MM.1S (cell line): ENCODE measurements at regions not wholly inside any gene's neighbourhood (a gene's known extent, or its start where the extent isn't known, plus 50 kb on each side); places are given as distances from the start of the nearest gene placed in this dataset.
A peak's percentile ranks its signal among the peaks of the same experiment; 100 is the strongest.

ENCODE experiments used
- DNase-seq: peaks from one replicate; pipeline ENCODE4 v3.0.0-alpha.2; 2015
- H2AFZ ChIP-seq: fragments of 300-600 bp; sonication (generic); 2 replicates; pipeline ENCODE4 v1.6.0; 2016; ENCODE audit warnings: antibody characterized with exemption, low read length
- H3F3A ChIP-seq: fragments of 300-600 bp; sonication (generic); 2 replicates; pipeline ENCODE4 v1.6.1; 2016; ENCODE audit warnings: mild to moderate bottlenecking, antibody characterized with exemption, low read length, moderate library complexity, mixed read lengths; ENCODE audit not compliant: insufficient read depth
- H3K27ac ChIP-seq: fragments of 300-600 bp; sonication (generic); 2 replicates; pipeline ENCODE4 v1.5.1; 2016; ENCODE audit warnings: mild to moderate bottlenecking, low read length
- H3K27me3 ChIP-seq: fragments of 300-600 bp; sonication (generic); replicated peaks from 2 replicates; pipeline ENCODE4 v1.6.0; 2016; ENCODE audit warnings: low read length; ENCODE audit not compliant: insufficient read depth
- H3K36me3 ChIP-seq: fragments of 300-600 bp; sonication (generic); replicated peaks from 2 replicates; pipeline ENCODE4 v1.6.1; 2016; ENCODE audit warnings: mild to moderate bottlenecking, low read length, mixed read lengths; ENCODE audit not compliant: insufficient read depth
- H3K4me1 ChIP-seq: fragments of 300-600 bp; sonication (generic); 2 replicates; pipeline ENCODE4 v1.6.1; 2016; ENCODE audit warnings: low read length, mixed read lengths
- H3K4me2 ChIP-seq: fragments of 300-600 bp; sonication (generic); 2 replicates; pipeline ENCODE4 v1.6.0; 2016; ENCODE audit warnings: low read depth, low read length
- H3K4me3 ChIP-seq: fragments of 300-600 bp; sonication (generic); 2 replicates; pipeline ENCODE4 v1.5.1; 2016; ENCODE audit warnings: low read length, mixed read lengths
- H3K79me2 ChIP-seq: fragments of 300-600 bp; sonication (generic); 2 replicates; pipeline ENCODE4 v1.6.1; 2016; ENCODE audit warnings: mixed run types, low read length, mixed read lengths
- H3K9ac ChIP-seq: fragments of 300-600 bp; sonication (generic); 2 replicates; pipeline ENCODE4 v1.6.1; 2016; ENCODE audit warnings: low read length, mixed read lengths
- H3K9me2 ChIP-seq: fragments of 300-600 bp; sonication (generic); replicated peaks from 2 replicates; pipeline ENCODE4 v1.6.1; 2016; ENCODE audit warnings: mild to moderate bottlenecking, low read length, mixed read lengths; ENCODE audit not compliant: insufficient read depth
- H3K9me3 ChIP-seq: fragments of 300-600 bp; sonication (generic); replicated peaks from 2 replicates; pipeline ENCODE4 v1.6.1; 2016; ENCODE audit warnings: mild to moderate bottlenecking, low read length, mixed read lengths; ENCODE audit not compliant: insufficient read depth
- H4K20me1 ChIP-seq: fragments of 300-600 bp; sonication (generic); 2 replicates; pipeline ENCODE4 v1.6.1; 2016; ENCODE audit warnings: mild to moderate bottlenecking, low read length, moderate library complexity, mixed read lengths; ENCODE audit not compliant: insufficient read depth
- EZH2 ChIP-seq: fragments of 300-600 bp; sonication (generic); optimal IDR thresholded peaks from 2 replicates; pipeline ENCODE3; 2017; ENCODE audit warnings: low read depth, mild to moderate bottlenecking, antibody characterized with exemption, low read length, mixed read lengths
- EZH2phosphoT487 ChIP-seq: fragments of 300-600 bp; sonication (generic); IDR thresholded peaks from 2 replicates; pipeline ENCODE4 v1.6.1; 2018; ENCODE audit warnings: antibody characterized with exemption, low read length
- TF ChIP-seq, protein P1 (sequence below): fragments of 300-600 bp; sonication (generic); IDR thresholded peaks from 2 replicates; pipeline ENCODE4 v1.5.1; 2016; ENCODE audit warnings: antibody characterized with exemption, low read length, mixed read lengths

DNA sequence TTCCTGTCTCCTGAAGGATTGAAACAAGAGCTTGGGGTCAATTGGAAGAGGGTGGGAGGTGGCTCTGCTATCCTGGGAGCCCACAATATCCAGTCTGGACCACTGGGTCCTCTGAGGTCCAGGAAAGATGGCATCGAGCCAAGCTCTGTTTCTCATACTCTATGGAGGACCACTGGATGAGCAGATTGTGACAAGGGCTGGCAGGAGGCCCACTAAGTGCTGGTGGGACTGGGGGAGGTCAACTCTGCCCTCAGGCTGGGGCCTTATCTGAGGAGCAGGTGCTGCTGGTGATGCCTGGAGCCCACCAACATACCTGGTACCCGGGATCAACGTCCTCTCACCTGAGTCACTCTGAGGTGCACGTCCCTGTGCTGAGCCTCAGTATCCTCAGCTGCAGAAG is 142.4 kb downstream of the NDUFA10 start:
- H3K79me2 ChIP-seq: no peaks in the 10 kb centered on the region
- H3K4me1 ChIP-seq: no peaks in the 10 kb centered on the region
- no peak overlapping the region for H3K9ac ChIP-seq
- H3K27me3 ChIP-seq: no peaks in the 10 kb centered on the region
- no peaks in the 10 kb centered on the region for H3K36me3 ChIP-seq
- H3K9me3 ChIP-seq: no peaks in the 10 kb centered on the region
- TF ChIP-seq, protein P1, sequence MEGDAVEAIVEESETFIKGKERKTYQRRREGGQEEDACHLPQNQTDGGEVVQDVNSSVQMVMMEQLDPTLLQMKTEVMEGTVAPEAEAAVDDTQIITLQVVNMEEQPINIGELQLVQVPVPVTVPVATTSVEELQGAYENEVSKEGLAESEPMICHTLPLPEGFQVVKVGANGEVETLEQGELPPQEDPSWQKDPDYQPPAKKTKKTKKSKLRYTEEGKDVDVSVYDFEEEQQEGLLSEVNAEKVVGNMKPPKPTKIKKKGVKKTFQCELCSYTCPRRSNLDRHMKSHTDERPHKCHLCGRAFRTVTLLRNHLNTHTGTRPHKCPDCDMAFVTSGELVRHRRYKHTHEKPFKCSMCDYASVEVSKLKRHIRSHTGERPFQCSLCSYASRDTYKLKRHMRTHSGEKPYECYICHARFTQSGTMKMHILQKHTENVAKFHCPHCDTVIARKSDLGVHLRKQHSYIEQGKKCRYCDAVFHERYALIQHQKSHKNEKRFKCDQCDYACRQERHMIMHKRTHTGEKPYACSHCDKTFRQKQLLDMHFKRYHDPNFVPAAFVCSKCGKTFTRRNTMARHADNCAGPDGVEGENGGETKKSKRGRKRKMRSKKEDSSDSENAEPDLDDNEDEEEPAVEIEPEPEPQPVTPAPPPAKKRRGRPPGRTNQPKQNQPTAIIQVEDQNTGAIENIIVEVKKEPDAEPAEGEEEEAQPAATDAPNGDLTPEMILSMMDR: no peak
- TF ChIP-seq EZH2phosphoT487: no peak
- TF ChIP-seq EZH2: no peak
- H3K4me2 ChIP-seq: no peak overlapping the region
- H3K4me3 ChIP-seq: no peak overlapping the region
- H3K9me2 ChIP-seq: no peaks in the 10 kb centered on the region
- H4K20me1 ChIP-seq: no peaks in the 10 kb centered on the region
- DNase-seq: no peak
- no peaks in the 10 kb centered on the region for H3F3A ChIP-seq
- no peak overlapping the region for H3K27ac ChIP-seq
- no peak overlapping the region for H2AFZ ChIP-seq

DNA sequence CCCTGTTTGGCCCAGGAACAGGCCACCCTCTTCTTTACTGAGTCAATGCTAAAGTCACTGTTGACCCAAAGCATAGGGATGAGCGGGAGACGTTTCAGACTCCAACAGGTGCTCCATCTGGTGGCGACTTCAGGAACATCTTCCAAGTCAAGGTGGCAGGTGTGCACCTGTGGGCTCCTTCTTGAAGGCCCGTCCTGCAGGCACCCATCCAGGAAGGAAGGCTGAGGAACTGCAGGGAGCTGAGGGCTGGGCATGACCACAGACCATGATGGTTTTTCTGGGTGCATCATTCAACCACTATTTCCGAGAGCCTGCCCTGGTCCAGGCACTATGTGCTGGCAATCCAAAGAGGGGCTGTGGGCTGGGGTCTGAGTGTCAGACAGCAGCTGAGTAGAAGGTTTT is 142.8 kb downstream of the NDUFA10 start:
- no peaks in the 10 kb centered on the region for H3K4me1 ChIP-seq
- H3K36me3 ChIP-seq: no peaks in the 10 kb centered on the region
- no peaks in the 10 kb centered on the region for H3K9me2 ChIP-seq
- no peaks in the 10 kb centered on the region for H3K27me3 ChIP-seq
- no peaks in the 10 kb centered on the region for H3K9me3 ChIP-seq
- H3K4me3 ChIP-seq: no peak overlapping the region
- no peak overlapping the region for H3K9ac ChIP-seq
- DNase-seq: peak; percentile 19
- H4K20me1 ChIP-seq: no peaks in the 10 kb centered on the region
- no peak overlapping the region for H2AFZ ChIP-seq
- no peak overlapping the region for H3K27ac ChIP-seq
- TF ChIP-seq, protein P1: peak; percentile 45
- no peak for TF ChIP-seq EZH2phosphoT487
- H3K79me2 ChIP-seq: no peaks in the 10 kb centered on the region
- H3F3A ChIP-seq: no peaks in the 10 kb centered on the region
- H3K4me2 ChIP-seq: no peak overlapping the region

DNA sequence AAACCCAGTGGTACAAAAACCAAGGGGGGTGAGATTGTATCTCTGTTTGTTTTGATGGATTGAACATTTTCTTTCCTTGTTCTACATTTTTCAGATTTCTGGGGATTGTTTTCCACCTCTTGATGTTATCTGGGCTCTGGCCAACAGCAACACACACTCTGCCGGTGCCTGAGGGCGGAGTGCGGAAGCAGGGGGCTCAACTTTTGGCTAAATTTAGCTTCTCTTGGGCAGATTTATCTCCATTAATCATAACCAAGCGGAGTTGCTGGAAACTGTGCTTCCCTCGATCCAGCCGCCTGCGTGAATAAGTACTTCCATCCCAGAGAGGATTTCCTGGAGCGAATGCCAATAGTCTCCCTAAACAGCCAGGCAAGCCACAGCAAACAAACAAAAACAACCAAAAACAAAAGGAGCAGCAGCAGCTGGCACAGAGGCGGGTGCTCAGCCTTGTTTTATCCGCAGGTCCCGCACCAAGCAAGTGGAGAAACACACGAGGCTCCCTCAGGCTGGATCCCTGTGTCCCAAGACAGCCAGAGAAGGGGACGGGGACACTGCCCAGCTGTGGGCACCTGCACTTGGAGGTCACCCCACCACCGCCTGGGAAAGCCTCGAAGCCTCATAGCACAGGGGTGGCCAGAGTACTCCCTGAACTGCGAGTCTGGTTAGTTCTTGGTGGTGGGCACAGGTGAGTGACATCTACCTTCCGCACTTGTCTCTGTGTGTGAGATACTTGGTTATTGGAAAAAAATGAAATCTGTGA is 143.4 kb downstream of the NDUFA10 start:
- Histone ChIP-seq H3K27me3 (no peaks in the 10 kb centered on the region), H4K20me1 (no peaks in the 10 kb centered on the region), H3K79me2 (no peaks in the 10 kb centered on the region), H3K4me3 (no peak overlapping the region), H3K27ac (no peak overlapping the region), H3K4me2 (no peak overlapping the region), H3F3A (no peaks in the 10 kb centered on the region), H3K9me3 (no peaks in the 10 kb centered on the region), H3K4me1 (no peaks in the 10 kb centered on the region), H2AFZ (no peak overlapping the region), H3K36me3 (no peaks in the 10 kb centered on the region), H3K9me2 (no peaks in the 10 kb centered on the region), H3K9ac (no peak overlapping the region)
- no peak for TF ChIP-seq EZH2phosphoT487
- no peak for TF ChIP-seq EZH2
- TF ChIP-seq, protein P1: no peak
- DNase-seq: no peak
